GM12878 (cell line): ENCODE measurements at regions not wholly inside any gene's neighbourhood (a gene's known extent, or its start where the extent isn't known, plus 50 kb on each side); places are given as distances from the start of the nearest gene placed in this dataset.

ENCODE experiments used
- ATAC-seq: fragments of 200-7000 bp; cut with Tn5 transposase; 3 replicates; pipeline ENCODE4 v1.9.1; 2020; ENCODE audit warnings: mild to moderate bottlenecking, moderate library complexity
- BruUV-seq: library from RNA; stranded (reverse); fragments of 400-500 nt; replicated peaks from 2 replicates; lab custom pipeline; 2021; lab: Mats Ljungman, UMichigan
- CTCF ChIA-PET: fragments of 300-600 bp; sonication (Branson Sonifier 250); formaldehyde crosslinking; extraction: SDS; loops from one replicate; lab custom pipeline; 2021; ENCODE audit warnings: inconsistent platforms; lab: Yijun Ruan, JAX
- POLR2A ChIA-PET: fragments of 350-600 bp; formaldehyde crosslinking; extraction: SDS; loops from one replicate; lab custom pipeline; 2021; ENCODE audit warnings: inconsistent platforms; lab: Charles Lee
- RAD21 ChIA-PET: fragments of 300-600 bp; sonication (Branson Sonifier 250); formaldehyde crosslinking; loops from one replicate; lab custom pipeline; 2023; ENCODE audit warnings: antibody characterized with exemption; ENCODE audit not compliant: unreplicated experiment; lab: Charles Lee
- SMC1A ChIA-PET: fragments of 300-600 bp; sonication (Branson Sonifier 250); formaldehyde crosslinking; loops from one replicate; lab custom pipeline; 2023; ENCODE audit not compliant: unreplicated experiment, uncharacterized antibody; lab: Charles Lee
- DNase-seq: peaks from one replicate; pipeline ENCODE4 v3.0.0-alpha.2; 2011; ENCODE audit warnings: low read depth, low spot score
- FAIRE-seq: peaks from 3 replicates; lab custom pipeline; 2011; peaks lifted over from hg19 to GRCh38; lab: Jason Lieb, UNC
- H2AFZ ChIP-seq: 2 replicates; pipeline ENCODE4 v1.6.0; 2011; ENCODE audit warnings: low read depth, low read length, control low read depth; ENCODE audit not compliant: control insufficient read depth
- H3K27ac ChIP-seq: 2 replicates; pipeline ENCODE4 v1.5.1; 2011; ENCODE audit warnings: control low read depth; ENCODE audit not compliant: control insufficient read depth, insufficient read depth
- H3K27me3 ChIP-seq, 2 experiments: replicated peaks in 1 of 2; 2 replicates each; pipeline versions ENCODE4 v1.6.0 to v1.6.1; 2011; ENCODE audit warnings: low read length in 1 of 2; ENCODE audit not compliant: control insufficient read depth in 2 of 2, insufficient read depth in 2 of 2
- H3K36me3 ChIP-seq, 2 experiments: 2 replicates each; pipeline ENCODE4 v1.5.1; 2011; ENCODE audit warnings: low read length in 1 of 2; ENCODE audit not compliant: control insufficient read depth in 2 of 2, insufficient read depth in 2 of 2
- H3K4me1 ChIP-seq: 2 replicates; pipeline ENCODE4 v1.6.1; 2011; ENCODE audit warnings: mild to moderate bottlenecking, low read length, moderate library complexity, mixed read lengths; ENCODE audit not compliant: control insufficient read depth, insufficient read depth
- H3K4me2 ChIP-seq: 2 replicates; pipeline ENCODE4 v1.6.0; 2011; ENCODE audit warnings: control low read depth; ENCODE audit not compliant: control insufficient read depth, insufficient read depth
- H3K4me3 ChIP-seq: fragments of 200-600 bp; sonication (generic); 2 replicates; pipeline ENCODE4 v1.5.1; 2016
- H3K79me2 ChIP-seq: 2 replicates; pipeline ENCODE4 v1.6.0; 2011; ENCODE audit warnings: low read length; ENCODE audit not compliant: control insufficient read depth, insufficient read depth
- H3K9ac ChIP-seq: 2 replicates; pipeline ENCODE4 v1.8.0; 2011; ENCODE audit warnings: low read length, control low read depth, mixed read lengths; ENCODE audit not compliant: control insufficient read depth, insufficient read depth
- H3K9me3 ChIP-seq: replicated peaks from 3 replicates; pipeline ENCODE4 v1.5.1; 2011; ENCODE audit warnings: mild to moderate bottlenecking, low read length; ENCODE audit not compliant: control insufficient read depth, insufficient read depth
- H4K20me1 ChIP-seq: 2 replicates; pipeline ENCODE4 v1.6.0; 2011; ENCODE audit not compliant: control insufficient read depth, insufficient read depth
- ATF2 ChIP-seq: IDR thresholded peaks from 2 replicates; pipeline ENCODE4 v1.6.1; 2012; ENCODE audit warnings: low read length, inconsistent platforms
- BCLAF1 ChIP-seq: fragments of 450-650 bp; IDR thresholded peaks from 2 replicates; pipeline ENCODE4 v1.6.1; 2017; ENCODE audit warnings: antibody characterized with exemption, mild to moderate bottlenecking, moderate library complexity
- CBX5 ChIP-seq: sonication (generic); IDR thresholded peaks from 2 replicates; pipeline ENCODE4 v1.6.1; 2016; ENCODE audit warnings: low read depth, moderate library complexity, mild to moderate bottlenecking, inconsistent platforms
- ETV6 ChIP-seq, 2 experiments: fragments of 450-650 bp in 1 of 2; IDR thresholded peaks in 1 of 2; conservative IDR thresholded peaks in 1 of 2; 2 replicates each; pipeline ENCODE4 v1.6.1; 2014; ENCODE audit warnings: antibody characterized with exemption in 1 of 2, borderline replicate concordance in 1 of 2, low read depth in 1 of 2, mild to moderate bottlenecking in 1 of 2, moderate library complexity in 1 of 2
- NR2C2 ChIP-seq: IDR thresholded peaks from 2 replicates; pipeline ENCODE4 v1.6.1; 2011; ENCODE audit warnings: borderline replicate concordance, low read depth; ENCODE audit not compliant: control insufficient read depth, insufficient read length
- RFX5 ChIP-seq: IDR thresholded peaks from 2 replicates; pipeline ENCODE4 v1.6.1; 2011; ENCODE audit warnings: low read depth, low read length, improper control_type of control experiment
- SREBF1 ChIP-seq: IDR thresholded peaks from 2 replicates; pipeline ENCODE4 v1.6.1; 2012; ENCODE audit warnings: mild to moderate bottlenecking, low read length
- WGBS: methylation state at CpG from one replicate; pipeline ENCODE4 v1.1.6; 2016; ENCODE audit warnings: low lambda C conversion rate; ENCODE audit not compliant: insufficient replicate concordance, insufficient coverage; ENCODE audit errors: missing lambda C conversion rate; 5-methylcytosine and 5-hydroxymethylcytosine counted together
- in situ Hi-C: fragments of 300-500 bp; cut with MboI; formaldehyde crosslinking; loops from 9 replicates; pipeline ENCODE4 v1.14.3; 2018; ENCODE audit warnings: mixed read lengths
- intact Hi-C: fragments of 100-400 bp; cut with micrococcal nuclease; formaldehyde crosslinking; loops from one replicate; pipeline ENCODE4 v1.14.2; 2022; ENCODE audit not compliant: unreplicated experiment
- TF ChIP-seq, protein P1 (sequence below): fragments of 450-650 bp; conservative IDR thresholded peaks from 2 replicates; pipeline ENCODE4 v1.6.1; 2017; ENCODE audit warnings: mild to moderate bottlenecking, moderate library complexity
- TF ChIP-seq, protein P2 (sequence below): fragments of 450-650 bp; IDR thresholded peaks from 2 replicates; pipeline ENCODE4 v1.6.1; 2017; ENCODE audit warnings: low read depth, mild to moderate bottlenecking, moderate library complexity

- ChIA-PET CTCF (no interaction called here), RAD21 (no interaction called here), SMC1A (no interaction called here), POLR2A (no interaction called here)
- no peaks in the 10 kb centered on the region for H3K36me3 ChIP-seq
- H3K4me2 ChIP-seq, result no peak overlapping the region
- no peaks in the 10 kb centered on the region for H3K27me3 ChIP-seq
- in situ Hi-C loops, result no loop called here
- H4K20me1 ChIP-seq, result no peaks in the 10 kb centered on the region
- H3K4me3 ChIP-seq, result no peak overlapping the region
- TF ChIP-seq, protein P1, sequence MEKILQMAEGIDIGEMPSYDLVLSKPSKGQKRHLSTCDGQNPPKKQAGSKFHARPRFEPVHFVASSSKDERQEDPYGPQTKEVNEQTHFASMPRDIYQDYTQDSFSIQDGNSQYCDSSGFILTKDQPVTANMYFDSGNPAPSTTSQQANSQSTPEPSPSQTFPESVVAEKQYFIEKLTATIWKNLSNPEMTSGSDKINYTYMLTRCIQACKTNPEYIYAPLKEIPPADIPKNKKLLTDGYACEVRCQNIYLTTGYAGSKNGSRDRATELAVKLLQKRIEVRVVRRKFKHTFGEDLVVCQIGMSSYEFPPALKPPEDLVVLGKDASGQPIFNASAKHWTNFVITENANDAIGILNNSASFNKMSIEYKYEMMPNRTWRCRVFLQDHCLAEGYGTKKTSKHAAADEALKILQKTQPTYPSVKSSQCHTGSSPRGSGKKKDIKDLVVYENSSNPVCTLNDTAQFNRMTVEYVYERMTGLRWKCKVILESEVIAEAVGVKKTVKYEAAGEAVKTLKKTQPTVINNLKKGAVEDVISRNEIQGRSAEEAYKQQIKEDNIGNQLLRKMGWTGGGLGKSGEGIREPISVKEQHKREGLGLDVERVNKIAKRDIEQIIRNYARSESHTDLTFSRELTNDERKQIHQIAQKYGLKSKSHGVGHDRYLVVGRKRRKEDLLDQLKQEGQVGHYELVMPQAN, result no peak
- H3K79me2 ChIP-seq, result no peaks in the 10 kb centered on the region
- intact Hi-C loops, result no loop called here
- no peak overlapping the region for H3K27ac ChIP-seq
- no peak for FAIRE-seq
- no peak for DNase-seq
- 43% methylated on average over 1 of the region's 1 CpG for WGBS
- no peak overlapping the region for H2AFZ ChIP-seq
- no TSS peak for BruUV-seq
- H3K9ac ChIP-seq, result no peak overlapping the region
- no peak for ATAC-seq
- H3K4me1 ChIP-seq, result no peaks in the 10 kb centered on the region
- H3K9me3 ChIP-seq, result no peaks in the 10 kb centered on the region
Observed at GRCh38 chr17:71501711-71502110, 619.1 kb upstream of the SOX9 start.

DNA sequence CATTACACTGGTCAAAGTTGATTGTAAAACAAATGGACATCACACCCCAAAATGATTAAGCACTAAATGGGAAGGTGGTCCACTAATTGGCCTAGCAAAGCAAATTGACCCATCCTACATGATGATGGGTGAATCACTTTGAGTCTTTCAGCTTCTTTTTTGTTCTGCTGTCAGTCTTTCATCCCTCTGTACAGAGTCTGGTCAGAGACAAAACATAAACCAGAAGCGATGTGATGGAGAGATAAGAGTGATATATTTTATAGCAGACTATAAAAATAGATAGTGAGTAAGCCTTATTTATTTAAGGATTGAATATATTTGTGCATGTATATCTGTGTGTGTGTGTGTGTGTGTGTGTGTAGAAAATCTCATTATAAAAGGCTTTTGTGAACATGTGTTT is 618.4 kb upstream of the SOX9 start:
- ATAC-seq, result no peak
- in situ Hi-C loops (no loop called here), intact Hi-C loops (no loop called here)
- ChIA-PET SMC1A (interaction anchor here (1.3 kb wide), 1 partner anchor 29 kb away, joined by 3 read pairs; no protein-coding TSS in a partner anchor), CTCF (no interaction called here), POLR2A (no interaction called here), RAD21 (no interaction called here)
- Histone ChIP-seq H3K27ac (no peak overlapping the region), H4K20me1 (no peaks in the 10 kb centered on the region), H3K4me1 (no peaks in the 10 kb centered on the region), H3K4me2 (no peak overlapping the region), H3K79me2 (no peaks in the 10 kb centered on the region), H3K9me3 (no peaks in the 10 kb centered on the region), H3K36me3 (no peaks in the 10 kb centered on the region), H2AFZ (no peak overlapping the region), H3K27me3 (no peaks in the 10 kb centered on the region), H3K4me3 (no peak overlapping the region), H3K9ac (no peak overlapping the region)
- no peak for FAIRE-seq
- no TSS peak for BruUV-seq
- WGBS, result 0% methylated on average over 1 of the region's 1 CpG
- no peak for DNase-seq
- TF ChIP-seq NR2C2 (no peak), CBX5 (no peak), BCLAF1 (no peak), ATF2 (no peak), RFX5 (no peak), ETV6 (conservative IDR thresholded peaks at IDR 0.05 in 1 of 2, IDR thresholded peaks at IDR 0.05 in 1 of 2; ENCODE audit: borderline replicate concordance in 1 of 2, low read depth in 1 of 2) (no peak), SREBF1 (no peak)
- TF ChIP-seq, protein P2, sequence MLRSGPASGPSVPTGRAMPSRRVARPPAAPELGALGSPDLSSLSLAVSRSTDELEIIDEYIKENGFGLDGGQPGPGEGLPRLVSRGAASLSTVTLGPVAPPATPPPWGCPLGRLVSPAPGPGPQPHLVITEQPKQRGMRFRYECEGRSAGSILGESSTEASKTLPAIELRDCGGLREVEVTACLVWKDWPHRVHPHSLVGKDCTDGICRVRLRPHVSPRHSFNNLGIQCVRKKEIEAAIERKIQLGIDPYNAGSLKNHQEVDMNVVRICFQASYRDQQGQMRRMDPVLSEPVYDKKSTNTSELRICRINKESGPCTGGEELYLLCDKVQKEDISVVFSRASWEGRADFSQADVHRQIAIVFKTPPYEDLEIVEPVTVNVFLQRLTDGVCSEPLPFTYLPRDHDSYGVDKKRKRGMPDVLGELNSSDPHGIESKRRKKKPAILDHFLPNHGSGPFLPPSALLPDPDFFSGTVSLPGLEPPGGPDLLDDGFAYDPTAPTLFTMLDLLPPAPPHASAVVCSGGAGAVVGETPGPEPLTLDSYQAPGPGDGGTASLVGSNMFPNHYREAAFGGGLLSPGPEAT, result no peak
